Midbrain (tissue), 1 donor: ENCODE measurements at regions not wholly inside any gene's neighbourhood (a gene's known extent, or its start where the extent isn't known, plus 50 kb on each side); places are given as distances from the start of the nearest gene placed in this dataset.
A peak's percentile ranks its signal among the peaks of the same experiment; 100 is the strongest.
"Not testable (repeated sequence)": the region's sequence is repeated elsewhere in the genome, so short reads cannot be mapped to it uniquely, and the experiment has no call there.

Source experiments
- DNase-seq: peaks from one replicate; lab custom pipeline; 2025; lab: John Stamatoyannopoulos, UW

GRCh38 chr18:40366521-40366920, 1588.5 kb upstream of the PIK3C3 start:
- DNase-seq = no peak

GRCh38 chr18:40365526-40365925, 1589.5 kb upstream of the PIK3C3 start:
- no peak for DNase-seq

- no peak for DNase-seq
These were observed 1594.5 kb upstream of the PIK3C3 start for GRCh38 chr18:40360558-40360957.

- DNase-seq = no peak
These were observed 1597.5 kb upstream of the PIK3C3 start for GRCh38 chr18:40357536-40357935.

GRCh38 chr18:40356168-40356567, 1598.9 kb upstream of the PIK3C3 start:
- DNase-seq = no peak

GRCh38 chr18:40355726-40356125, 1599.3 kb upstream of the PIK3C3 start:
- DNase-seq = no peak

- DNase-seq = no peak
These were observed 1606.8 kb upstream of the PIK3C3 start for GRCh38 chr18:40348196-40348595.

GRCh38 chr18:40347261-40347660, 1607.8 kb upstream of the PIK3C3 start:
- no peak for DNase-seq

GRCh38 chr18:40346146-40346545, 1608.9 kb upstream of the PIK3C3 start:
- DNase-seq = no peak

GRCh38 chr18:40341701-40342100, 1613.3 kb upstream of the PIK3C3 start:
- DNase-seq = no peak

GRCh38 chr18:40338284-40338683, 1616.8 kb upstream of the PIK3C3 start:
- no peak for DNase-seq

GRCh38 chr18:40326985-40327384, 1628.0 kb upstream of the PIK3C3 start:
- no peak for DNase-seq

- no peak for DNase-seq
These were observed 1629.0 kb upstream of the PIK3C3 start for GRCh38 chr18:40325988-40326387.

GRCh38 chr18:40314199-40314598, 1640.8 kb upstream of the PIK3C3 start:
- no peak for DNase-seq

- no peak for DNase-seq
These were observed 1641.9 kb upstream of the PIK3C3 start for GRCh38 chr18:40313030-40313642.

GRCh38 chr18:40307627-40308026, 1647.4 kb upstream of the PIK3C3 start:
- no peak for DNase-seq

GRCh38 chr18:40296717-40297413, 1658.2 kb upstream of the PIK3C3 start:
- DNase-seq = no peak

GRCh38 chr18:40292985-40293710, 1661.9 kb upstream of the PIK3C3 start:
- peak; percentile 3 for DNase-seq

GRCh38 chr18:40283560-40283959, 1671.5 kb upstream of the PIK3C3 start:
- DNase-seq = no peak

- not testable (repeated sequence) for DNase-seq
These were observed 1673.7 kb upstream of the PIK3C3 start for GRCh38 chr18:40281356-40281755.

- no peak for DNase-seq
These were observed 1680.3 kb upstream of the PIK3C3 start for GRCh38 chr18:40274618-40275196.

- DNase-seq = no peak
These were observed 1682.3 kb upstream of the PIK3C3 start for GRCh38 chr18:40272630-40273231.
